ENCODE measurements at regions not wholly inside any gene's neighbourhood (a gene's known extent, or its start where the extent isn't known, plus 50 kb on each side); places are given as distances from the start of the nearest gene placed in this dataset.

DNA sequence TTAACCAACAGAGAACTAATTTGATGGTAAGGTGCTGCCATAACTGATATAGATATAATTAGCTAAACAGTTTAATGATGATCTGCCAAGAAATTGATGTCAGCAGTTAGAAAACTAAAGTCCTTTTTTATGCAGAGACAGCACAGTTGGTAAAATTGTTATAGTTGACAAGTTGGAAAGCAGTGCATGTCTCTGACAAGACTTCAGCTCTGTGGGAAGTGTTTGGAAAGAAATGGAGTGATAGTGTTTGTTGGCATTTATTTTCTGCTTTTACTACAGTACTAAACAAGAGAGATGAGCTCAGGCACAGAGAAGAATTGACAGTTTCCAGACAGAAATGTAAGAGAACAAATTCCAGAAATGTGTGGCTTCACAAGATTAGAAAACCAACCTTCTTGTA is 523.5 kb upstream of the BCHE start:
- TF ChIP-seq, protein P1, sequence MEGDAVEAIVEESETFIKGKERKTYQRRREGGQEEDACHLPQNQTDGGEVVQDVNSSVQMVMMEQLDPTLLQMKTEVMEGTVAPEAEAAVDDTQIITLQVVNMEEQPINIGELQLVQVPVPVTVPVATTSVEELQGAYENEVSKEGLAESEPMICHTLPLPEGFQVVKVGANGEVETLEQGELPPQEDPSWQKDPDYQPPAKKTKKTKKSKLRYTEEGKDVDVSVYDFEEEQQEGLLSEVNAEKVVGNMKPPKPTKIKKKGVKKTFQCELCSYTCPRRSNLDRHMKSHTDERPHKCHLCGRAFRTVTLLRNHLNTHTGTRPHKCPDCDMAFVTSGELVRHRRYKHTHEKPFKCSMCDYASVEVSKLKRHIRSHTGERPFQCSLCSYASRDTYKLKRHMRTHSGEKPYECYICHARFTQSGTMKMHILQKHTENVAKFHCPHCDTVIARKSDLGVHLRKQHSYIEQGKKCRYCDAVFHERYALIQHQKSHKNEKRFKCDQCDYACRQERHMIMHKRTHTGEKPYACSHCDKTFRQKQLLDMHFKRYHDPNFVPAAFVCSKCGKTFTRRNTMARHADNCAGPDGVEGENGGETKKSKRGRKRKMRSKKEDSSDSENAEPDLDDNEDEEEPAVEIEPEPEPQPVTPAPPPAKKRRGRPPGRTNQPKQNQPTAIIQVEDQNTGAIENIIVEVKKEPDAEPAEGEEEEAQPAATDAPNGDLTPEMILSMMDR (optimal IDR thresholded peaks at IDR 0.05 in 1 of 3, IDR thresholded peaks at IDR 0.05 in 1 of 3, conservative IDR thresholded peaks at IDR 0.05 in 1 of 3; ENCODE audit: extremely low read depth in 1 of 3, insufficient read depth in 2 of 3, low read length in 3 of 3): no peak
- no peak for TF ChIP-seq EZH2 (IDR thresholded peaks at IDR 0.05; ENCODE audit: low read length)

Data from keratinocyte (primary cell).